WTC11 (cell line): ENCODE measurements at regions not wholly inside any gene's neighbourhood (a gene's known extent, or its start where the extent isn't known, plus 50 kb on each side); places are given as distances from the start of the nearest gene placed in this dataset.

Experiments
- CREM ChIP-seq: sonication (generic); formaldehyde crosslinking; IDR thresholded peaks from 2 replicates; pipeline ENCODE4 v1.8.1; 2022; ENCODE audit warnings: mild to moderate bottlenecking, missing genetic modification reagents, moderate library complexity
- ELF4 ChIP-seq: sonication (generic); formaldehyde crosslinking; IDR thresholded peaks from 2 replicates; pipeline ENCODE4 v1.8.1; 2022; ENCODE audit warnings: low read depth, mild to moderate bottlenecking, moderate library complexity, missing genetic modification reagents
- ESRRA ChIP-seq: sonication (generic); formaldehyde crosslinking; IDR thresholded peaks from 2 replicates; pipeline ENCODE4 v1.8.1; 2022; ENCODE audit warnings: mild to moderate bottlenecking, missing genetic modification reagents, borderline replicate concordance
- FOXK1 ChIP-seq: sonication (generic); formaldehyde crosslinking; IDR thresholded peaks from 2 replicates; pipeline ENCODE4 v1.8.0; 2022; ENCODE audit warnings: mild to moderate bottlenecking, moderate library complexity, missing genetic modification reagents
- GABPB1 ChIP-seq: sonication (generic); formaldehyde crosslinking; IDR thresholded peaks from 2 replicates; pipeline ENCODE4 v1.8.1; 2023; ENCODE audit warnings: mild to moderate bottlenecking, missing genetic modification reagents
- HMGXB4 ChIP-seq: sonication (generic); formaldehyde crosslinking; IDR thresholded peaks from 2 replicates; pipeline ENCODE4 v1.8.1; 2023; ENCODE audit warnings: mild to moderate bottlenecking, moderate library complexity, missing genetic modification reagents
- JUN ChIP-seq: sonication (generic); formaldehyde crosslinking; IDR thresholded peaks from 2 replicates; pipeline ENCODE4 v1.8.0; 2023; ENCODE audit warnings: mild to moderate bottlenecking, missing genetic modification reagents
- KAT7 ChIP-seq: sonication (generic); formaldehyde crosslinking; IDR thresholded peaks from 2 replicates; pipeline ENCODE4 v1.8.1; 2023; ENCODE audit warnings: missing genetic modification reagents, mild to moderate bottlenecking, borderline replicate concordance
- MXD4 ChIP-seq: fragments of 250-450 bp; sonication (Bioruptor Pico); IDR thresholded peaks from 2 replicates; pipeline ENCODE4 v1.8.0; 2021; ENCODE audit warnings: mild to moderate bottlenecking, moderate library complexity, borderline replicate concordance
- PREB ChIP-seq: sonication (generic); formaldehyde crosslinking; IDR thresholded peaks from 2 replicates; pipeline ENCODE4 v1.8.1; 2022; ENCODE audit warnings: mild to moderate bottlenecking, missing genetic modification reagents, moderate library complexity, borderline replicate concordance
- SP1 ChIP-seq: sonication (generic); formaldehyde crosslinking; conservative IDR thresholded peaks from 2 replicates; pipeline ENCODE4 v1.8.1; 2022; ENCODE audit warnings: missing genetic modification reagents
- ZNF232 ChIP-seq: sonication (generic); formaldehyde crosslinking; IDR thresholded peaks from 2 replicates; pipeline ENCODE4 v1.8.0; 2022; ENCODE audit warnings: mild to moderate bottlenecking, missing genetic modification reagents
- ZNF317 ChIP-seq: sonication (generic); formaldehyde crosslinking; IDR thresholded peaks from 2 replicates; pipeline ENCODE4 v1.8.1; 2023; ENCODE audit warnings: low read depth, mild to moderate bottlenecking, moderate library complexity, missing genetic modification reagents, borderline replicate concordance
- TF ChIP-seq, protein P1 (sequence below): fragments of 200-600 bp; IDR thresholded peaks from 2 replicates; pipeline ENCODE4 v1.8.0; 2022; ENCODE audit warnings: antibody characterized with exemption

DNA sequence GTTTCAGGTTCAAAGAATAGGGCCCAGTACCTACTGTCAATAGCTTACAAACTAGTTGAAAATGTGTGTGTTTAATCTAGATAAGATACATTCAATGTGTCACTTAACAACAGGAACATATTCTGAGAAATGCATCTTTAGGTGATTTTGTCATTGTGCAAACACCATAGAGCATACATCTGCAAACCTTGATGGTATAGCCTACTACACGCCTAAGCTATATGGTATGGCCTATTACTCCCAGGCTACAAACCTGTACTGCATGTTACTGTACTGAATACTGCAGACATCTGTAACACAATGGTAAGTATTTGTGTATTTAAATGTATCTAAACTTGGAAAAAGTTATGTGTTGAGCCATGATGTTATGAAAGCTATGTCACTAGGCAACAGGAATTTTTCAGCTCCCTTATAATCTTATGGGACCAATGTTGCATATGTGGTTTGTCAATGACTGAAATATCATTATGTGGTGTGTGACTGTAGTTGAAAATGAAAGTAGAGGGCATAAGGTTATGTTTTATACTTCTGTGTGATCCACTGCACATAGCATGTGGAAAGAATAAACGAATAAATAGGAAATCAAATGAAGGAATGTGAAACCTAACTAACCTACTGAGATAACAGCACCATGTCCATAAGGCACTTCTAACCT lies 129.0 kb upstream of the CAMK1G start:
- TF ChIP-seq ESRRA (CRISPR knock-in tag) (no peak), SP1 (no peak), JUN (CRISPR knock-in tag) (no peak), HMGXB4 (no peak), ZNF232 (no peak), CREM (CRISPR knock-in tag) (no peak), ELF4 (no peak), MXD4 (no peak), GABPB1 (no peak), PREB (CRISPR knock-in tag) (no peak), ZNF317 (CRISPR knock-in tag) (no peak), FOXK1 (CRISPR knock-in tag) (no peak), KAT7 (CRISPR knock-in tag) (no peak)
- TF ChIP-seq, protein P1, sequence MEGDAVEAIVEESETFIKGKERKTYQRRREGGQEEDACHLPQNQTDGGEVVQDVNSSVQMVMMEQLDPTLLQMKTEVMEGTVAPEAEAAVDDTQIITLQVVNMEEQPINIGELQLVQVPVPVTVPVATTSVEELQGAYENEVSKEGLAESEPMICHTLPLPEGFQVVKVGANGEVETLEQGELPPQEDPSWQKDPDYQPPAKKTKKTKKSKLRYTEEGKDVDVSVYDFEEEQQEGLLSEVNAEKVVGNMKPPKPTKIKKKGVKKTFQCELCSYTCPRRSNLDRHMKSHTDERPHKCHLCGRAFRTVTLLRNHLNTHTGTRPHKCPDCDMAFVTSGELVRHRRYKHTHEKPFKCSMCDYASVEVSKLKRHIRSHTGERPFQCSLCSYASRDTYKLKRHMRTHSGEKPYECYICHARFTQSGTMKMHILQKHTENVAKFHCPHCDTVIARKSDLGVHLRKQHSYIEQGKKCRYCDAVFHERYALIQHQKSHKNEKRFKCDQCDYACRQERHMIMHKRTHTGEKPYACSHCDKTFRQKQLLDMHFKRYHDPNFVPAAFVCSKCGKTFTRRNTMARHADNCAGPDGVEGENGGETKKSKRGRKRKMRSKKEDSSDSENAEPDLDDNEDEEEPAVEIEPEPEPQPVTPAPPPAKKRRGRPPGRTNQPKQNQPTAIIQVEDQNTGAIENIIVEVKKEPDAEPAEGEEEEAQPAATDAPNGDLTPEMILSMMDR = no peak
